Keratinocyte (primary cell): ENCODE measurements at regions not wholly inside any gene's neighbourhood (a gene's known extent, or its start where the extent isn't known, plus 50 kb on each side); places are given as distances from the start of the nearest gene placed in this dataset.

Experiments
- DNase-seq: peaks from one replicate; pipeline ENCODE4 v3.0.0-alpha.2; 2011; ENCODE audit warnings: low read depth, missing footprints, low spot score
- FAIRE-seq: peaks from 2 replicates; lab custom pipeline; 2011; peaks lifted over from hg19 to GRCh38; lab: Jason Lieb, UNC
- H2AFZ ChIP-seq: 2 replicates; pipeline ENCODE4 v1.6.0; 2012; ENCODE audit warnings: low read length, control low read depth, inconsistent platforms; ENCODE audit not compliant: control insufficient read depth
- H3K27ac ChIP-seq: 2 replicates; pipeline ENCODE4 v1.5.1; 2011; ENCODE audit warnings: low read length; ENCODE audit not compliant: control insufficient read depth, insufficient read depth
- H3K27me3 ChIP-seq: 3 replicates; pipeline ENCODE4 v1.6.0; 2011; ENCODE audit warnings: low read length; ENCODE audit not compliant: control insufficient read depth, insufficient read depth; ENCODE audit errors: extremely low read depth
- H3K36me3 ChIP-seq, 2 experiments: 2 replicates in 1 of 2; 3 replicates in 1 of 2; pipeline ENCODE4 v1.5.1; 2011; ENCODE audit warnings: low read length in 2 of 2, mild to moderate bottlenecking in 1 of 2; ENCODE audit not compliant: control insufficient read depth in 2 of 2, insufficient read depth in 2 of 2; ENCODE audit errors: extremely low read depth in 1 of 2
- H3K4me1 ChIP-seq: 3 replicates; pipeline ENCODE4 v1.5.1; 2011; ENCODE audit warnings: low read length; ENCODE audit not compliant: control insufficient read depth, insufficient read depth; ENCODE audit errors: extremely low read depth
- H3K4me2 ChIP-seq: 3 replicates; pipeline ENCODE4 v1.6.0; 2011; ENCODE audit warnings: low read depth, low read length; ENCODE audit not compliant: control insufficient read depth, insufficient read depth; ENCODE audit errors: extremely low read depth
- H3K4me3 ChIP-seq, 3 experiments: fragments of 200-600 bp in 1 of 3; sonication (generic) in 1 of 3; 2 replicates in 2 of 3; 3 replicates in 1 of 3; pipeline ENCODE4 v1.5.1; 2011 to 2016; ENCODE audit warnings: low read length in 3 of 3, mild to moderate bottlenecking in 3 of 3, control low read depth in 2 of 3, inconsistent platforms in 1 of 3, low read depth in 1 of 3, mixed read lengths in 1 of 3, mixed run types in 1 of 3, moderate library complexity in 1 of 3; ENCODE audit not compliant: control insufficient read depth in 2 of 3, insufficient read depth in 2 of 3; ENCODE audit errors: extremely low read depth in 1 of 3
- H3K79me2 ChIP-seq: 2 replicates; pipeline ENCODE4 v1.6.0; 2012; ENCODE audit warnings: low read length; ENCODE audit not compliant: control insufficient read depth, insufficient read depth
- H3K9ac ChIP-seq: 3 replicates; pipeline ENCODE4 v1.6.0; 2011; ENCODE audit warnings: low read length; ENCODE audit not compliant: control insufficient read depth, insufficient read depth; ENCODE audit errors: extremely low read depth
- H3K9me1 ChIP-seq: 3 replicates; pipeline ENCODE4 v1.6.0; 2011; ENCODE audit warnings: low read length; ENCODE audit not compliant: control insufficient read depth, insufficient read depth; ENCODE audit errors: extremely low read depth
- H3K9me3 ChIP-seq: 2 replicates; pipeline ENCODE4 v1.5.1; 2012; ENCODE audit warnings: low read depth, low read length; ENCODE audit not compliant: control insufficient read depth
- H4K20me1 ChIP-seq: 3 replicates; pipeline ENCODE4 v1.6.0; 2011; ENCODE audit warnings: low read length; ENCODE audit not compliant: control insufficient read depth, insufficient read depth; ENCODE audit errors: extremely low read depth
- CTCF ChIP-seq, 3 experiments: IDR thresholded peaks in 1 of 3; conservative IDR thresholded peaks in 1 of 3; optimal IDR thresholded peaks in 1 of 3; 2 replicates in 2 of 3; 3 replicates in 1 of 3; pipeline versions ENCODE3 to v1.5.1; 2011; ENCODE audit warnings: low read length in 3 of 3, mild to moderate bottlenecking in 3 of 3, moderate library complexity in 2 of 3, control low read depth in 1 of 3, inconsistent platforms in 1 of 3; ENCODE audit not compliant: insufficient read depth in 2 of 3; ENCODE audit errors: extremely low read depth in 1 of 3
- EZH2 ChIP-seq: IDR thresholded peaks from one replicate; pipeline ENCODE4 v1.6.1; 2012; ENCODE audit warnings: inconsistent platforms, mild to moderate bottlenecking, low read length, moderate library complexity
- dilution Hi-C: fragments of 300-500 bp; cut with MboI; formaldehyde crosslinking; loops from one replicate; pipeline ENCODE4 v1.7.0; 2020; ENCODE audit warnings: low sequenced_read_pairs; ENCODE audit not compliant: extremely low pct_ligation_motif_present

GRCh38 chr11:116138280-116138679, 634.1 kb upstream of the CADM1 start:
- TF ChIP-seq CTCF (optimal IDR thresholded peaks at IDR 0.05 in 1 of 3, IDR thresholded peaks at IDR 0.05 in 1 of 3, conservative IDR thresholded peaks at IDR 0.05 in 1 of 3; ENCODE audit: extremely low read depth in 1 of 3, insufficient read depth in 2 of 3, low read length in 3 of 3) (no peak), EZH2 (no peak)
- no peaks in the 10 kb centered on the region for H3K27me3 ChIP-seq

GRCh38 chr11:116137753-116138152, 633.5 kb upstream of the CADM1 start:
- Histone ChIP-seq H3K9me1 (no peaks in the 10 kb centered on the region), H3K9me3 (no peaks in the 10 kb centered on the region), H3K4me2 (no peak overlapping the region), H3K9ac (no peak overlapping the region), H3K27me3 (no peaks in the 10 kb centered on the region), H3K36me3 (no peaks in the 10 kb centered on the region), H3K79me2 (no peaks in the 10 kb centered on the region), H3K27ac (no peak overlapping the region), H3K4me3 (no peak overlapping the region), H4K20me1 (no peaks in the 10 kb centered on the region), H3K4me1 (no peaks in the 10 kb centered on the region), H2AFZ (no peak overlapping the region)
- FAIRE-seq (no peak), DNase-seq (no peak)
- no peak for TF ChIP-seq EZH2
- TF ChIP-seq CTCF (optimal IDR thresholded peaks at IDR 0.05 in 1 of 3, IDR thresholded peaks at IDR 0.05 in 1 of 3, conservative IDR thresholded peaks at IDR 0.05 in 1 of 3; ENCODE audit: extremely low read depth in 1 of 3, insufficient read depth in 2 of 3, low read length in 3 of 3) = no peak
- dilution Hi-C loops = no loop called here

More at GRCh38 chr11:116138280-116138679, 634.1 kb upstream of the CADM1 start:
- no peak overlapping the region for H3K4me2 ChIP-seq
- H3K9me3 ChIP-seq = no peaks in the 10 kb centered on the region
- DNase-seq (no peak), FAIRE-seq (no peak)
- H4K20me1 ChIP-seq = no peaks in the 10 kb centered on the region
- H3K4me3 ChIP-seq = no peak overlapping the region
- H3K36me3 ChIP-seq = no peaks in the 10 kb centered on the region
- no peak overlapping the region for H3K9ac ChIP-seq
- no peak overlapping the region for H2AFZ ChIP-seq
- H3K9me1 ChIP-seq = no peaks in the 10 kb centered on the region
- H3K27ac ChIP-seq = no peak overlapping the region
- H3K79me2 ChIP-seq = no peaks in the 10 kb centered on the region
- dilution Hi-C loops = no loop called here
- H3K4me1 ChIP-seq = no peaks in the 10 kb centered on the region
